Suprapubic skin (tissue), 3 donors: ENCODE measurements at regions not wholly inside any gene's neighbourhood (a gene's known extent, or its start where the extent isn't known, plus 50 kb on each side); places are given as distances from the start of the nearest gene placed in this dataset.

Source experiments
- CTCF ChIP-seq, 2 donors: fragments of 200-600 bp in 1 of 2; fragments of 450-650 bp in 1 of 2; sonication (generic) in 1 of 2; IDR thresholded peaks; one replicate each; pipeline ENCODE4 v1.5.1; 2016 to 2019; ENCODE audit warnings: antibody characterized with exemption in 2 of 2, mild to moderate bottlenecking in 1 of 2, moderate library complexity in 1 of 2
- EP300 ChIP-seq: sonication (generic); formaldehyde crosslinking; IDR thresholded peaks from one replicate; pipeline ENCODE4 v1.6.1; 2017; ENCODE audit warnings: antibody characterized with exemption
- POLR2A ChIP-seq, 2 donors: fragments of 450-650 bp; IDR thresholded peaks; one replicate each; pipeline ENCODE4 v1.6.1; 2017; ENCODE audit warnings: antibody characterized with exemption in 2 of 2, mild to moderate bottlenecking in 2 of 2, moderate library complexity in 2 of 2

GRCh38 chr4:85268188-85268587 lies 206.8 kb upstream of the ARHGAP24 start:
- TF ChIP-seq CTCF (IDR thresholded peaks at IDR 0.05) (no peak), EP300 (no peak), POLR2A (IDR thresholded peaks at IDR 0.05) (no peak)
